Activated T-cell treated with anti-CD3 and anti-CD28 coated beads, Interleukin-2, amount 50 U/mL, for 48 hours (primary cell): ENCODE measurements at regions not wholly inside any gene's neighbourhood (a gene's known extent, or its start where the extent isn't known, plus 50 kb on each side); places are given as distances from the start of the nearest gene placed in this dataset.
"Not testable (repeated sequence)": the region's sequence is repeated elsewhere in the genome, so short reads cannot be mapped to it uniquely, and the experiment has no call there.

Source experiments
- DNase-seq, 2 experiments: peaks; one replicate each; pipeline ENCODE4 v3.0.0-alpha.2; 2020

DNA sequence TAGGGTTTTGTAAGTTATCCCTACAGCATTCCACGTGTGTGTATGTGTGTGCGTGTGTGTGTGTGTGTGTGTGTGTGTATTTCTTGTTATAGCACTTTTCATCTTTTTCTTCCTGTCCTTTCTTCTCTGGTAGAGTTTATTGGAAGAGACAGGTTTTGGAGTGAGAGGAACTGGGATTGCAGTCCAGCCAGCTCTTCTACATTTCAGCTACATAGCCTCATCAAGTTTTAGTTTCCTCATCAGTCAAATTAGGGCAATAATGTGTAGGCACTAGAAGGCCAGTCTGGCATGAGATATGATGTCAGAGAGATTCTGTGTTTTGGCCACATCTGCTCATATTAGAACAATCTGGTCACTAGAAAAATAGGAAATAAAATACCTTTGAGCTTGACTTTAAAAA is 1283.5 kb upstream of the TENM4 start:
- no peak for DNase-seq

DNA sequence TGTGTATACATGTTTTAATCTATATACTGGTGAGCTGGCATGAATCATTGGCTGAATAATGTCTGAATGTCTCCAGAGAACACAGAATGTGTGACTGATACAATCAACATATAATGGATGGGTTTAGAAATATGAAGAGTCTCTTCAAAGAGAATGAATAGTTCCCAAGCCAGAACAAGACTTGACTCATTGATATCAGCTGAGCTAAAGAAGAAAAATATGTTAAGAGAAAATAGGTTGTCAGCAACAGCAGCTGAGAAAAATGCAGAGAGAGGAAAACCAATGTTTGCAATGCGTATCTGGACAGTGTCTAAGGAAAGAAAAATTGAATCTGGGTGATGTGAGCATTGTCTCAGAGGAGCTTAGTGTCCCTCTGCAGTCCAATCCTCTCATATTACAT is 1281.8 kb upstream of the TENM4 start:
- no peak for DNase-seq

DNA sequence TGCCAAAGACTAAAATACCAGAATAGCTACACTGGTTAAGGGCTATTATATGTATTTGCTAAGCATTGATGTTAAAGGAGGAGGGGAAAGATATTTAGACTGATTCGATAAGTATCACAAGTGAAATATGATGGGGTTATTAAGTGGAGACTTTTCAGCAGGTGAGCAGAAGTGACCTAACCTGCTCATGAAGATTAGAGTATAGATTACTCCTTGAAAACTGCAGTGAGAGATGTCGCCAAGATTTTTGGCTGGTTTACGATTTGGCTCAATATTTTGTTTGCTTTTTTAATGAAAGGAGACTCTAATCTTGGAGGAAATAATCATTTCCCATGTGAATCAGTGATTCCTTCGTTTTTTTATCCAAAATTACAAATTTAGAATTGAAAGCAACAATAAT is 1279.5 kb upstream of the TENM4 start:
- DNase-seq = no peak

DNA sequence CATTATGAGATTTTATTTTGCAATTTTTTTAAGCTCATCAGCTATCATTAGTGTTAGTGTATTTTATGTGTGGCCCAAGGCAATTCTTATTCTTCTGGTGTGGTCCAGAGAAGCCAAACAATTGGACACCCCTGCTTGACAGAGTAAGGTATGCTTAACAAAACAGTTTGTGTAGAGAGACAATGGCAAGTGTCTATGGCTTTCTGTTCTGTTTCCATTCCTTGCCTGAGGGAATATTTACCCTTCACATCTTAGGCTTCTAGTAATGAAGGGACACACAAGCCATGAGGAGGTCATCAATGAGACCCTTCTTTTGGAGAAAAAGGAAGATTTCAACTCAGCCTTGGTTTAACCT is 1278.4 kb upstream of the TENM4 start:
- DNase-seq = no peak

DNA sequence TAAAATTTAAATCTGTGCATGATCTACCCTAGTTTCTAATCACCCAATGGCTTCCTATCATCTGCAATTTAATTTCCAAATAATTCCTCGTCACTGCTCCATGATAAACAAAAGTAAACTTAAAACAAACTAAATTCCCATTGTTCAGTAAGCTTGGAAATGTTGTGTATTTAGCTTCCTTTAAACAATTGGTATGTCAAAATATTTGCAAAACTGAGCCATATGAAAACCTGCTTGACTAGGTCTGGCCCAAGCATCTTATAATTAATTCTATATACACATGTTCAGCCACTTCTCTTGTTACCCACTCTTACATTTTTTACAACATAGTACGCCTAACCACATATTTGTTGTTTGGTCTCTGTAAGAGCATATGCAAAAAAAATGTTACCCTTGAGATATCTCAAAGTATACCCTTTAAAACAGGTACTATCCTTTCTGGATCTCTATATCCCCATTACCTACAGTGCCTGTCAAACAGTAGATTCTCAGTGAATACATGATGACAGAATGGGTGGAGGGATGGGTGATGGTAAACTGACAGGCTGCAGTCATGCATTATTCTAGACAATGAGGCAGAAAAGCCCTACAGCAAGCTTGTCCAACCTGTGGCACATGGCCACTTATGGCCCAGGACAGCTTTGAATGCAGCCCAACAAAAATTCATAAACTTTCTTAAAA is 1277.9 kb upstream of the TENM4 start:
- no peak for DNase-seq

DNA sequence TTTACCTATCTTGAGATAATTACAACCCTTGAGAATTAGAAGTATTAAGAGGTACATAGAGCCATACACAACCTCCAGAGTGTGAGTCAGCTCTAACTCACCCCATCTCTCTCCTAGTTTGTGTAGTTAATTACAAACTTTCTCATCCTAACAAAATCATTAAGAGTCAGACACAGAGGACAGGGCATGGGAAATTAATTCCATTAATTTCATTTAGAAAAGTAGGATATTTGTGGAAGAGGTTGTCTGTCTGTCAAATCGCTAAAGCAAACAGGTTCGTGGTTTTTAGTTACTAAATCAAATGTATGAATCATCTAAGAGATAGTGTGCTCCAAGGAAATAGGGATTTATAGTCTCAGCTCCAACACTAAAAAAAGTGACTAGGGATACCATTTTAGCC is 1261.4 kb upstream of the TENM4 start:
- no peak for DNase-seq

DNA sequence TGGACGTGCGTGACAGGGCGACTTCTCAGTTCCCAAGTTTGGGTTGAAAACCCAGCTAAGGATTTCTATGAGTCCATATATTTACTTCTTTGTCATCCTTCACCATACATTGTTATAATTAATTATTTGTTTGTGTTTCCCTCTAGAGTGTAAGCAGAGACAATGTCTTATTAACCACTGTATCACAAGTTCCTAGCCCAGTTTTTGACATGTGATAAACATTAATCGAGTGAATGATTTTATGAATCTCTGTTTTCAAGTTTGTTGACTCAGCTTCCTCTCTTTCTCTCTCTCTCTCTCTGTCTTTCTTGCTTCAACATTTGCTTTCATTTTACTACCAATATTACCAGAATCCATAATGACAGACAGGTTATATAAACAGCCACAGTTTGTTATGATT is 1259.6 kb upstream of the TENM4 start:
- no peak for DNase-seq

DNA sequence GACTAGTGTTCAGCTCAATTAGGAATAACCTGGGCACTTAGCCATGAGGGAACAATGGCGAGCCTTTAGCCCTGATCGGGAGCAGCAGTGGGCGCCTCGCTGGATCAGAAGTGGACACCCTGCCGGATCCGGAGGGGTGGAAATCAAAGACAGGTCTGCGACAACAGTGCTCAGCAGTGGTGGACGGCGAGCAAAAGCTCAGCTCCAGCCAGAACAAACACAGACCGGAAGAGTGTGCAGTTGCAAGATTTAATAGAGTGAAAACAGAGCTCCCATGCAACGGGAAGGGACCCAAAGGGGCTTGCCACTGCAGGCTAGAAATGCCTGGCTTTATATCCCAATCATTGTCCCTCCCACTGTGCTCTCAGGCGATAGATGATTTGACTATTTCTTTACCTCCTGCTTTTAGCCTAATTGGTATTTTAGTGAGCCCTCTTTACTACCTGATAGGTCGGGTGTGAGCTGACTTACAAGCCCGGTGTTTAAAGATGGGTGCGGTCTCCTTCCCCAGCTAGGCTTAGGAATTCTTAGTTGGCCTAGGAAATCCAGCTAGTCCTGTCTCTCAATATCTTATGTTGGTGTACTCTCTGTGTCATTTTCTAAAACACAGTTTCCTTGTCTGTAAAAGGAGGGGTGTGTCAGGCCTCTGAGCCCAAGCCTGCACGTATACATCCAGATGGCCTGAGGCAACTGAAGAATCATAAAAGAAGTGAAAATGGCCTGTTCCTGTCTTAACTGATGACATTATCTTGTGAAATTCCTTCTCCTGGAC is 1258.8 kb upstream of the TENM4 start:
- DNase-seq = not testable (repeated sequence)

DNA sequence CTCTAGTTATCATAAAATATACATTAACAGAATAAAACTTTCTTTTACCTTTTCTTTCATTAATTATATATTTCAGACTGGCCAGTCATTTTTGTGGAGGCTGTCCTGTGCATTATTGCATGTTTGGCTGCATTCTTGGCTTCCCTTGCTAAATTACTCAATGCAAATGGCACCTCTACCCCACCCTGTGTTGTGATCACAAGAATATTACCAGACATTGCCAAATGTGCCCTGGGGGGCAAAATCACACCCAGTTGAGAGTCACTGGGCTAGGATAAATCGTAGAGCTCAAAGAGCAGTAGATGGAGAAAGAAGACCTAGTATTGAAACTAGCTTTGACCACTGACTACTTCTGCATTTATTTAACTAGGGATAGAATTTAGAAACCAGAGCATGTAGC is 1257.8 kb upstream of the TENM4 start:
- no peak for DNase-seq

DNA sequence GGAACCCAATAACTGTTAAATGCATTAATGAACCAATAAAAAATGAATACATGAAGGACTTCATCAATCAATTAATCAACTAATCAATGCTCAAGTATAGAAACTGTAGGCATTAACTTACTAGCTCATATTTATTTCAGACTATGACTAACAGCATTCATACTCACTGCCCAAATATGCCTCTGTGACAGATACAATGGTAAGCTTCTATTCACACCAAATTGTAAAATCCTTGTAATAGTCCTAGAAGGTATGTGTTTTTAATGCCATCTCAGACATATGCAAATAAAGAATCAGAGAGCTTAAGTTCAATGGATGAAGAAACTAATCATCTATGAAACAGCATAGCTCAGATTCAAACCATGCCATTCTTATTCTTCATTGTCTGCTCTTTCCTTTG is 1253.6 kb upstream of the TENM4 start:
- DNase-seq = no peak

DNA sequence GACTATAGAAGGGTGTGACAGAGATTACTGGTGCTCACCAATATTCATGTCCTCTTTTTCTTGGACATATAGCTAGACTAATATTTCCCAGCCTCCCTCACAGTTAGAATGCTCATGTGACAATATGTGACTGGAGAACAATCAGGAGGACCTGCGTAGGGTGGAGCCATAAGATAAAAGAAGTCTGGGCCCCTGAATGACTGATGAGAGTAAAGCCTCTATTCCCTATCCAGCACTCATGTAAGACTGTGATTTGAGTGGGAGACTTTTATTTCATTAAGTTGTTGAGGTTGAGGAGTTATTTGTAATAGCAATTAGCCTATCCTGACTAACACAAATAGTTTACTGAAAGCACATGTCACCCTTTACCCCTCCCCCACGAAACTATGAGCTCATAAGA is 1247.1 kb upstream of the TENM4 start:
- DNase-seq = no peak

DNA sequence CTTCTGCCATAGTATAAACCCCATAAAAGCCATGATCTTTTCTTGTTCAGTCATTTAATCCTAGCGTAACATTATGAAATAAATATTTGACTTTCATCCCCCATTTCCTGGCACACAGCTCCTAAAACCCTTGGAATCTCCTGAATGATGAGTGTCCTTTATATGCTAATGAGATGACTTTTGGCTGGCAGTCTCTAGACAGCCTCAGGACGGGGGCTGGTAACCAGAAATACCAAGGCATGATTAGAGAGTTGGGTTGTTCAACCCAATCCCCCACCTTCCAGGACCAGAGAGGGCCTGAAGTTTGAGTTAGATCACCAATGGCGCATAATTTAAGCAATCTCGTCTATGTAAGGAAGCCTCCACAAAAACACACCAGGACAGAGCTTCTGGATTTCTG is 1246.1 kb upstream of the TENM4 start:
- no peak for DNase-seq

DNA sequence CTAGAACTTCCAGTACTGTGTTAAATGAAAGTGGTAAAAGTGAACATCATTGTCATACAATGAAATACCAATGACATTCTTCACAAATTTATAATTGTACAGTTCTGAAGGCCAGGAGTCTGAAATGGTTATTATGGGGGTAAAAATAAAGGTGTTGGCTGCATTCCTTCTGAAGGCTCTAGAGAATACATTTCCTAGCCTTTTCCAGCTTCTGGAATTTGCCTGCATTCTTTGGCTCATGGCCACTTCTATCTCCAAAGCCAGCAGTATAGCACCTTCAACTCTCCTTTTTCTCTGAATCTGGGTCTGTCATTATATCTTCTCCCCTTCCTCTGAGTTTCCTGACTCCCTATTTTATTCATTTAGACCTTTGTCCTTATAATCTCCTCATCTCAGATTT is 1232.7 kb upstream of the TENM4 start:
- no peak for DNase-seq

DNA sequence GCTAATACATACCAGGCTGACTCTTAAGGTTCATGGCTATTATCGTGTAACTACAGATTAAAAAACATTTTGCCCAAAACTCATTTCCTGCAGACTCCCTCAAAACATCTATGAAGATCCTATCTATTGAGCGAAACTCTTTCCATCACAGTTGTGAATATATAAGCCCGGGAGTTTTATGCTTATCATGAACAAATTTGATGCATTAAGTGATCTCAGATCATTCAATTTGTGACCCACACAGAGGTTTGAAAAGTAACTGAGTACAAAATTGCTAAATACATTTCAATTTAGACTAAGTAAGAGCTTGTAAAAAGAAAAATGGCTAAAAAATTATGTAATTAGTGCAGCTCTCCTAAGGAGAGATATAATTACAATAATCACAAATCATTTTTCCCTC is 1228.8 kb upstream of the TENM4 start:
- DNase-seq = no peak

DNA sequence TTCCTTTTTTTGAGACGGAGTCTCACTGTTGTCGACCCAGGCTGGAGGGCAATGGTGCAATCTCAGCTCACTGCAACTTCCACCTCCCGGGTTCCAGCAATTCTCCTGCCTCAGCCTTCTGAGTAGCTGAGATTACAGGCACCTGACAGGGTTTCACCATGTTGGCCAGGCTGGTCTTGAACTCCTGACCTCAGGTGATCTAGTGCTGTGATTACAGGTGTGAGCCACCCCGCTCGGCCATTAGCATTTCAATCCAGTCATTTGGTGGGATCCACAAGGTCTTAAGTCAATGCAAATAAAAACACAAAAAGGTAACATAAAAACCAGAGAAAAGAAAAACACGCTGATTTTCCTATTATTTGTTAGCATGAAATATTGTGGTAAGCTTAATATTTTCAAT is 1227.2 kb upstream of the TENM4 start:
- no peak for DNase-seq

DNA sequence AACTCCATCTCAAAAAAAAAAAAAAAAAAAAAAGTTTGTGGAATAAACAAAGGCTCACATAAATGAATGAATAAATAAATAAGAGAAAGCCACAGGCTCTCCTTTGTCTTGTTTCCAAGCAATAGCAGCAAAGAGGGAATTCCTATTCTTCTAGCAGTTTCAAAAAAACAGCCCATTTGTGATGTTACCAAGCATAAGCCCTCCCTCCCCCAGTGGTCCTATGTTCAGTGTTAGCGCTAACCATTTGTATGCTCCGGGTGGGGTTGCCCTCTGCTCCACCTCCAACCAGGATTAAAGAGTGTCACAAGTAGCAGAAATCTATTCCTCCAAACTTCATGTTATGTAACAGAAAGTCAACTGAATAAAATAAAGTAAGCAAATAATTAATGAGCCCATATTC is 1215.0 kb upstream of the TENM4 start:
- DNase-seq = no peak

DNA sequence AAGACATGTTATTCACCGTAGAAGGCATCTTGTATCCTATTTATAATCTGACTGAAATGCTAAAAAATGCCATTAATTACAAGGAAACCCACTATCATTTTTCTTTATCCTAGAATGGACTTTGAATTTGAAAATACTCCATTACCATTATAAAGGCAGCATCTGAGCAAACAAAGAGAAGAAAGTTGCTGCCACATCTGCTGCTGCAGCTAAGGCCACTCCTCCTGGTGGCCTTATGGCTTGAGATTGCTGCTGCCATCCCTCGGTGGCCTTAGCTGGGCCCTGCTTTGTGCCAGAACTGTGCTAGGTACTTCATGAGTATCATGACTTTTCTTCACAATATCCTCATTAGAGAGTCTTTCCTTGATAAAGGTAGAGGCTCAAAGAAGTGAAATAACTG is 1210.1 kb upstream of the TENM4 start:
- no peak for DNase-seq

DNA sequence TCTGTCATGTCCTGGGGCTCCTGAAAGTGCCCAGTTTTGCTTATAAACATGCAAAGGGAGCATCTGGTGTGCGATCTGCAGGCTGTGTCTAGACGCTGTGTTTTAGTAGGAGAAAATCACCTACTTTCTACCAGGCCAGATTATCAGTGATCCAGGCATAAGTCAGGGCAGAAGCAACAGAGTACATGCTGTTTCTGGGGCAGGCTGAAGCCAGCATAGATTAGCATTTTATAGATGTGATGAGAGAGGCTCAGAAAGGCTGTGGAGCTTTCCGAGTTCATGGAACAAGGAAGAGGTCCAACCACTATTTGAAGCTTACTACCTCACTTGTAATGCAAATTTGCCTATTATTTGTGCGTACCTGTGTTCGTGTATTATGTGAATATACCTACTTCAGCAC is 1208.4 kb upstream of the TENM4 start:
- DNase-seq = no peak

DNA sequence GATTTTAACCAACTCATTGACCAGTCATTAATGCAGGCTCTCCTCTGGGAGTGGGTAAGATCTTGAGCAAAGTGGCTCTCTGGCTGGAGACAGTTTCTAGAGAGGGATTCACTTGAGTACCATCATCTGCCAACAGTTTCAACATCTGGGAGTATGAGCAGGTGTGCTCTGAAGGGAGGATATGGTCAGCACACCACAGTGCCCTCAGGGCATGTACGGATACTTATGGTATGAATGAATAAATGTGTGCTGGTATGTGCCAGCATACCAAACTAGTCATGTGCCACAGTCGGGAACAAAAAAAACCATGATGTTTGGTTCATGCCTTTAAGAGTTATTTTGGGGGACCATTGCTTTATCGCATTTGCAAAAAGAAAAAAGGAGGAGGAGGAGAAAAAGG is 1197.5 kb upstream of the TENM4 start:
- no peak for DNase-seq

DNA sequence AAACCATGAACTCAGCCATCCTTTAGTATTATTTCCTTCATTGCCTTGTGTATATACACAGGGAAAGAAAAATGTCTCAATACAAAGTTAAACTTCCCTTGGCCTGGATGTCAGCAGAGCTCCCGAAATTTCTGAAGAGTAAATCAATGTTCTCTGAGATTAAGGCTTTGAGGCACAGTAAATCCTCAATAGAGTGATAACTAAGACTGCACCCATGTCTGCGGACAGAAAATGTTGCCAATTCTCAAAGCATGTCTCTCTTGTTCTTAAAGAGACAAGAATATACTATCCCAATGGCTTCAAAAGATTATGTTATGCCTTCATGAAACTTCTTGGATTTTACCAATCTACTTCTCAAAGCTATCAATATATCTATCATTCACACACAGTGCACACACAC is 1196.7 kb upstream of the TENM4 start:
- DNase-seq = no peak

DNA sequence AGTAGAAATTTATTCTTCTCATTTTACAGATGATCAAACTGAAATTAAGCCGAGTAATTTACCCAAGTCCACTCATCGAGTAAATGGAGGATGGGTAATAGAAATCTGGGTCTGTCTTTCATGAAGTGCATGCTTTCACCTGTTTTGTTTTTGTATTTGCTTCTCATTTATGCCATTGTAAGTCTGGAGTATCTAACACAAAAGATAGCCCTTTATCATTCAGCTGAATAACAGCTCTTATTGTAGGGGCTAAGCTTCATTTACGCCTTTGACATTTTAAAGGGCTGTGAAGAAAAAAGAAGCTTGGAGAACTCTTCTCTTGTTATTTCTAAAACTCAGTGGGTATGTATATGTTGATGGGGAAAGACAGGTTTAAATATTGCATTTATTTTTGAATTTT is 1196.2 kb upstream of the TENM4 start:
- DNase-seq = no peak

DNA sequence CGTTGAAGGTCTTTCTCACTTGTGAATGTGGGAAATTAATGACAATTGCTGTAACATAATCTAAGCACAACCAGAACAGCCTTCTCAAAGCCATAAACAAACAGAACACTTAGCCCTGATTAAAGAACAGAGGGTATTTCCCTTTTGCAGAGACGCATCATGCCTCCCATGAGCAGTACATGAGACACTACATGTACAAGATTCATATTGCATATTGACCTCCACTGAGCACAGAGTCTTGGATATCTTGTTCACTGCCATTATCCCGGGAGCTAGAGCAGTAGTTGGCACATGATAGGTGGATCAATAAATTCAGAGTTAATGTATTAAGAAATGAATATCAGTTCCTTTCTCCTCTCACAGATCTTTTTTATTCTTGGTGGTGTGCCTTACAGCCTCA is 1194.3 kb upstream of the TENM4 start:
- DNase-seq = no peak

DNA sequence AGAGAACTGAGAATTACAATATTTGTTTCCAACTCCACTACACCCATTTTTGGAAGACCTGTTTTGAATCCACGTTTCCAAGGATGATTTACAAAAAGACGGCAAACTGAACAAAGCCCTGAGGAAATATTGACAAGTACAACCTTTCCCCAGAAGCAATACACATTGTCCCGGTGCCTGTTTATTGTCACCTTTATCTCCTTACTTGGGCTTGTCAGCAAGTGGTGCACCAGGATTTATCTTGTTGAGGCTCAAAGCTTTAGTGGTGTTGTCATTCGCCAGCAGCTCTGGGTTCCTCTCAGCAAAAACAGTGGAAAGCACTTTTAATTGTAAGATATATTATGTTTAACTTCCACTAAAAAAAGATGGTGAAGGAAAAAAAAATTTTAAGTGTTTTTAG is 1191.9 kb upstream of the TENM4 start:
- DNase-seq = no peak

DNA sequence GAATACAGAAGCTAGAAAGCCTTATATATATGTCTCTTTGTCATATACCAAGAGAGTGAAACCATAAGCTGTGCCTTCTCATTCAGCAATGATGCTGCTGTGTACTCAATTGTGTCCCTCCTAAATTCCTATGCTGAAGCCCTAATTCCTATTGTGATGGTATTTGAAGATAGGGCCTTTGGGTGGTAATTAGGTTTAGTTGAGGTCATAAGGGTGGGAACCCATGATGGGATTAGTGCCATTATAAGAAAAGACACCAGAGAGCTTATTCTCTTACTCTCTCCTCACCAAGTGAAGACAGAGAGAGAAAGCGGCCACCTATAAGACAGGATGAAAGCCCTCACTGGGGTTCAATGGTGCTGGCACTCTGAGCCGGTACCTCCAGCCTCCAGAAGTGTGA is 1191.3 kb upstream of the TENM4 start:
- no peak for DNase-seq

DNA sequence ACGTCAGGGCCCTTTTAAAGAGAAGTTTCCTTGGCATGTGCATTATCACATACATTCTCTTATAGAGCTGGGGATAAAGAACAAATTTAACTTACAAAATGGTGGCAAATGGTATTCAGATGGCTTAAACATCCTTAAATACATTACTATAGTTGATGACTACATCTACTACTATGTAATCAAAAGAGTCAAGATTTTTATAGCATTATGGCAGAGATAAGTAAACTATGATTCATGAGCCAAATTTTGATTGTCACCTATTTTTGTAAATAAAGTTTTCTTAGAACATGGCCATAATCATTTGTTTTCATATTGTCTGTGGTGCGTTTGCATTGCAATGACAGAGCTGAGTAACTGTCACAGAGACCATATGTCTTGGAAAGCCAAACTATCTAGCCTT is 1188.6 kb upstream of the TENM4 start:
- DNase-seq = no peak
